ENCODE measurements at regions not wholly inside any gene's neighbourhood (a gene's known extent, or its start where the extent isn't known, plus 50 kb on each side); places are given as distances from the start of the nearest gene placed in this dataset.

GRCh38 chr14:86613126-86613525 is 1083.2 kb downstream of the FLRT2 start:
- Histone ChIP-seq H3K9me3 (ENCODE audit: control insufficient read depth, insufficient read depth, low read depth, low read length) (no peaks in the 10 kb centered on the region), H3K27me3 (ENCODE audit: control insufficient read depth, insufficient read depth, low read length) (no peaks in the 10 kb centered on the region), H3K27ac (ENCODE audit: low read length) (no peak overlapping the region), H3K4me1 (ENCODE audit: control insufficient read depth, insufficient read depth, low read length) (no peaks in the 10 kb centered on the region), H3K36me3 (ENCODE audit: control insufficient read depth, insufficient read depth, low read length) (no peaks in the 10 kb centered on the region), H3K4me3 (ENCODE audit: low read depth in 2 of 2, low read length in 2 of 2) (no peak overlapping the region)
- TF ChIP-seq SIN3A (IDR thresholded peaks at IDR 0.05; ENCODE audit: borderline replicate concordance, insufficient read depth, low read depth, low read length) = no peak
- no peak for TF ChIP-seq CTCF (IDR thresholded peaks at IDR 0.05)
- no peak for TF ChIP-seq REST (IDR thresholded peaks at IDR 0.05; ENCODE audit: insufficient read depth in 1 of 2, low read depth in 2 of 2, low read length in 1 of 2)
- TF ChIP-seq TCF7L2 (IDR thresholded peaks at IDR 0.05; ENCODE audit: low read depth, low read length) = no peak
- no peak for TF ChIP-seq POLR2AphosphoS5 (IDR thresholded peaks at IDR 0.05; ENCODE audit: low read depth, low read length)
- CTCF ChIA-PET = no interaction called here
- DNase-seq (ENCODE audit: low read depth, low spot score) (no peak), ATAC-seq (no peak)
- intact Hi-C loops (cut with micrococcal nuclease; ENCODE audit: unreplicated experiment) (no loop called here), in situ Hi-C loops (cut with HindIII; ENCODE audit: low pct_unique_long_range_greater_than_20kb, low sequenced_read_pairs) (no loop called here)
- BruUV-seq (replicated peaks) = no TSS peak
- POLR2A ChIA-PET = no interaction called here

GRCh38 chr14:86604561-86604960 is 1074.6 kb downstream of the FLRT2 start:
- ATAC-seq (no peak), DNase-seq (ENCODE audit: low read depth, low spot score) (no peak)
- Histone ChIP-seq H3K4me1 (ENCODE audit: control insufficient read depth, insufficient read depth, low read length) (no peaks in the 10 kb centered on the region), H3K4me3 (ENCODE audit: low read depth in 2 of 2, low read length in 2 of 2) (no peak overlapping the region), H3K36me3 (ENCODE audit: control insufficient read depth, insufficient read depth, low read length) (no peaks in the 10 kb centered on the region), H3K27me3 (ENCODE audit: control insufficient read depth, insufficient read depth, low read length) (no peaks in the 10 kb centered on the region), H3K9me3 (ENCODE audit: control insufficient read depth, insufficient read depth, low read depth, low read length) (no peaks in the 10 kb centered on the region), H3K27ac (ENCODE audit: low read length) (no peak overlapping the region)
- in situ Hi-C loops (cut with HindIII; ENCODE audit: low pct_unique_long_range_greater_than_20kb, low sequenced_read_pairs) (no loop called here), intact Hi-C loops (cut with micrococcal nuclease; ENCODE audit: unreplicated experiment) (no loop called here)
- BruUV-seq (replicated peaks) = no TSS peak
- ChIA-PET CTCF (no interaction called here), POLR2A (no interaction called here)
- TF ChIP-seq SIN3A (IDR thresholded peaks at IDR 0.05; ENCODE audit: borderline replicate concordance, insufficient read depth, low read depth, low read length) = no peak
- TF ChIP-seq CTCF (IDR thresholded peaks at IDR 0.05) = no peak
- no peak for TF ChIP-seq TCF7L2 (IDR thresholded peaks at IDR 0.05; ENCODE audit: low read depth, low read length)
- TF ChIP-seq POLR2AphosphoS5 (IDR thresholded peaks at IDR 0.05; ENCODE audit: low read depth, low read length) = no peak
- no peak for TF ChIP-seq REST (IDR thresholded peaks at IDR 0.05; ENCODE audit: insufficient read depth in 1 of 2, low read depth in 2 of 2, low read length in 1 of 2)

Data from Panc1 (cell line).